Sciatic nerve (tissue), 2 donors: ENCODE measurements at regions not wholly inside any gene's neighbourhood (a gene's known extent, or its start where the extent isn't known, plus 50 kb on each side); places are given as distances from the start of the nearest gene placed in this dataset.

Source experiments
- ATAC-seq: fragments of 200-7000 bp; cut with Tn5 transposase; one replicate; pipeline ENCODE4 v1.9.1; 2020; ENCODE audit warnings: mild to moderate bottlenecking, moderate library complexity
- DNase-seq: peaks from one replicate; pipeline ENCODE4 v3.0.0-alpha.2; 2020; ENCODE audit warnings: low spot score
- intact Hi-C: fragments of 100-400 bp; cut with DNase I; formaldehyde crosslinking; loops from one replicate; pipeline ENCODE4 v1.14.2; 2022
- donor health status: DM: no; HTN: no; CAD: no.
- donor health status: DM: no; HTN: no; CAD: no.

GRCh38 chrX:79300856-79301255, 66.3 kb downstream of the ITM2A start:
- no peak for DNase-seq
- intact Hi-C loops: no loop called here
- ATAC-seq: no peak

GRCh38 chrX:79290596-79290995, 76.5 kb downstream of the ITM2A start:
- intact Hi-C loops: no loop called here
- ATAC-seq (no peak), DNase-seq (no peak)

DNA sequence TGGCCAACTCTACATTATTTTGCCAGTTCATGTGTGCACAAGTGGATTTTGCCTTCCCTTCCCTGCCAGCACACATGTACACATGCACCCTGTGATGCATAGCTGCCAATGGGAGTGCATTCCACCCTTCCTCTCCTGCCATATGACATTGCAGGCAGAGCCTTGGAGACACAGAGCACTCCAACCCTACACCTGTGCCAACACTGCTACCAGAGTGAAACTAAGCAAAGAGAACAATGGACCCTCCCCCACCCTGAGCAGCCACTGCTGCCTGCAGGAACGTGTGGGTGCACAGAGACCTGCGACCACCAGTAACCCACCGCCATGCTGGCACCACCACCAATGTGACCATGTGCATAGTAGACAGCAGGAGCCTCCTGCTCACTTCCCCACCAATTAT, 78.4 kb downstream of the ITM2A start:
- DNase-seq (no peak), ATAC-seq (no peak)
- intact Hi-C loops: no loop called here

DNA sequence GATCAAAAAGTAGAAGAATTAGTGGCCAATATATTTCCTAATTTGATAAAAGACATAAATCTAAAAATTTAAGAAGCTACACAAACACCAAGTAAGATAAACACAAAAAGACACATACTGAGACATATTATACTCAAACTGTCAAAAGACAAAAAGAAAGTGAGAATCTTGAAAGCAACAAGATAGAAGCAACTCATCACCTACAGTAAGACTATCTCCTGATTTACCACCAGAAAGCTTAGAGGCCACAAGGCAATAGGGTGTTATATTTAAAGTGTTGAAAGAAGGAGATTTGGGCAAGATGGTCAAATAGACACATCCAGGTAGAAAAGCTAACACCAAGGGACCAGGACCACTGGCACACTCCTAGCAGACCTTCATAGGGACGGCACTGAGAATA, 79.4 kb downstream of the ITM2A start:
- ATAC-seq: no peak
- no peak for DNase-seq
- intact Hi-C loops: no loop called here

DNA sequence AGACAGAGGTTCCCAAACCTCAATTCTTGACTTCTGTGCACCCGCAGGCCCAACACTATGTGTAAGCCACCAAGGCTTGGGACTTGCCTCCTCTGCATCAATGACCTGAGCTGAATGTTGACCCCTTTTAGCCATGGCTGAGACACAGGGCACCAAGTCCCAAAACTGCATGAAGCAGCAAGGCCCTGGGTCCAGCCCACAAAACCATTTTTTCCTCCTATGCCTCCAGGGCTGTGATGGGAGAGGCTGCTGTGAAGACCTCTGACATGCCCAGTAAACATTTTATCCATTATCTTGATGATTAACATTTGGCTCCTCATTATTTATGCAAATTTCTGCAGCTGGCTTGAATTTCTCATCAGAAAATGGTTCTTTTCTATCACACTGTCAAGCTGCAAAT, 85.4 kb downstream of the ITM2A start:
- ATAC-seq (no peak), DNase-seq (no peak)
- intact Hi-C loops: no loop called here

DNA sequence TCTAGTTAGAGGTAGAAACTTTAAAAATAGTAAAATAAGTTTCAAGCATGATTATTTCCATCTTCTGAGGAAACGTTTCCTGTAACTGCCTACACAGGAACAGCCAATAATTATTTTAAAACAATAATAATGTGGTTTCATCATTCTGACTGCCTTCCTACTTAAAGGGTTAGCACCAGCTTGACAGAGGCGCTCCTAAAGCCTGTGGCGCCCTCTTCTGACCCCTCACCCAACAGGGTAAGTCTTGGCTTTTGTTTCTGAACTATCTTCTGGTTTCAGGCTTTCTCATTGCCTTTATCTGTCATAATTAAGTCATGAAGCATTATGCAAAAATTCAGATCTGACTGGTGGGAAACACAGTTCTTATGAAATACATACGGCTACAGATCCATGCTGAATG, 96.7 kb downstream of the ITM2A start:
- peak; percentile 62 for ATAC-seq
- peak; percentile 60 for DNase-seq
- intact Hi-C loops: no loop called here

GRCh38 chrX:79268788-79269187, 98.3 kb downstream of the ITM2A start:
- ATAC-seq: no peak
- DNase-seq: no peak
- intact Hi-C loops: no loop called here

DNA sequence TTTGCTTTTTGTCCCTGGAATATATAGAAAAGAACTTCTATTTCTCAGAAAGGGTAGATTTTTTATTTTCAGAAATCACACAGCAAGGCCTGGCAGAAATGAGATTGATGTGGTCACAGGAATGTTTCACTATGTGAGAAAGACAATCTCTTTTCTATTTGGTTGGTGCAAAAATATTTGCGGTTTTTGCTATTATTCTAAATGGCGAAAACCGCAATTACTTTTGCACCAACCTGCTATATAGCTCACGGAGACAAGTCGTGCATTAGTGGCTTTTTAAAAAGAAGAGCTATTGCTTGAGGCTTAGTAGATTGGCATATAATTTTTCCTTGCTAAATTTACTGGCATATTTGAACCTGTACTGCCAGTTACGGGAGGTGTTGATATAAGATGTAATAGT, 100.4 kb downstream of the ITM2A start:
- intact Hi-C loops: no loop called here
- DNase-seq (no peak), ATAC-seq (no peak)

DNA sequence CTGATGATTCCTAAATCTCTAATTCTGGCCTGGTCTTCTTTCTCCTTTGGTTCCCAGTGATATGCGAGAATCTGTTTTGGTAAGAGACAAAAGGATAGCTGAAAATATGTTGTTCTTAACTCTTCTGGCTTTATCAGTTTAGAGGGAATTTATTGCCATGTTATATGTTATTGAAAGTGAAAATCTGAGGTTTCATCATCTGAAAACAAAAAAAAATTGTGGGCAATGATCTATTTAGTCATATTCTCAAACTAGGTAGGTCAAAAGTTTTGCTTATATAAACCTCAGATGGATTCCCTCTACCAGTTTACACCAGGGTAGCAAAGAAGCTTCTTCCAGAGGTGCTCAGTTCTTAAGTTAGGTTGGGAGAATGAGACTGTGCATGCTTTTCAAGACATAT, 103.6 kb downstream of the ITM2A start:
- intact Hi-C loops: no loop called here
- no peak for ATAC-seq
- DNase-seq: no peak

DNA sequence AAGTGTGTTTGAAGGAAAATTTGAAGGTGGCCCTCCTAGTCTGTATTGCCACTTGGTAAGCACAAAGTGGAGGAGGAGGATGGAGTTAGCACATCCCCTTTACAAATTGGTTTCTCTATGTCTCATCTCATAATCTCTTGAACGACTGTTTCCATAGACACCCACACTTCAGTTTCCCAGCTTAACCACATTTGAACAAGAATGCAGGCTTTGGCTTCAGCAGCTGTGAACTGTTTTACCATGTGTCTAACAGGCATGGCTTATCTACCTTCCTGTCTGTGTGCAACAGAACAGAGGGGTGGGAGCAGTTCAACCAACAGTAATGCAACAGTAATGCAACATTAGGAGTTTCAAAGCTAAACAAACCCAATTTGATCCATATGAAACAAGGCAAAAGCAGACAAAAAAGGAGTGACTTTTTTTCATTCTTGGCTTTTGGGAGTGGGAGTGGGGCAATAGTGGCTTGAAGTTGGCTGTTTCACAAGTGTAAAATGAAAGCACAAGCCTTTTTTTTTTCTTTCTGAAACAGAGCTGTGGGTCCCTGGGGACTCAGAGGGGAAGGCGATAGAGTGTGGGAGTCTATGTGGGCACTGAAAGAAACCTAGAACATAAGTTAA, 108.0 kb downstream of the ITM2A start:
- no peak for ATAC-seq
- DNase-seq: no peak
- intact Hi-C loops: no loop called here

DNA sequence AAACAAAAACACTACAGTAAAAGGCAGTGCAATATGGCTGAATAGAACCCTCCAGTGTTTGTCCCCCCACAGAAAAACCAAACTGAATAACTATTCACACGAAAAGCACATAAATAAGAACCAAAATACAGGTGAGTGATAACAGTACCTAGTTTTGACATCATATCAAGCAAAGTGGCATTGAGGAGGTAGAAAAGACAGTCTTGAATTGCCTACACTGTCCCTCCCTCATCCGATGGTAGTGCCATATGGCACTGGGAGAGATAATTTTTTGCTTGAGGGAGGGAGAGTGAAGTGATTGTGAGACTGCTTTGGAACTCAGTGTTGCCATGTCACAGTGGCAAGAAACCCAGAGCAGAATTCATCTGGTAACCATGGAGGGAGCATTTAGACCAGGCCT, 99.2 kb downstream of the GPR174 start:
- ATAC-seq: no peak
- no peak for DNase-seq
- intact Hi-C loops: no loop called here

- no peak for DNase-seq
- no peak for ATAC-seq
- intact Hi-C loops: no loop called here
These were observed 91.4 kb downstream of the GPR174 start for GRCh38 chrX:79235899-79236298.

DNA sequence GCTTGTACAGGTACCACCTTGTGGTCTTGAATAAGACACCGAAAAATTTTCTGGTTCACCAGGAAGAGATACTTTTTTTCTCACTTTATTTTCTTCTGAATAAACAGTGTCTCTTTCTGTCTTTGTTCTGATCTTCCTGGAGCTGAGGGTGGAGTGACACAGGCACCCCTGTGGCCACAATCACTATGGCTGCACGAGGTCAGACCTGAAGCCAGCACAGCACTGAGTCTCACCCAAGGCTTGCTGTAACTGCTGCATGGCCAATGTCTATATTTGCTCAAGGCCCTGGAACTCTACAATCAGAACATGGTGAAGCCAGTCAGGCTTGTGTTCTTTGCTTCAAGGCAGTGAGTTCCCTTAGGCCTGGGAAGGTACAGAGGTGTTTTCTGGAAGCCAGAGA, 87.2 kb downstream of the GPR174 start:
- ATAC-seq (no peak), DNase-seq (no peak)
- intact Hi-C loops: no loop called here
